ENCODE measurements at regions not wholly inside any gene's neighbourhood (a gene's known extent, or its start where the extent isn't known, plus 50 kb on each side); places are given as distances from the start of the nearest gene placed in this dataset.

DNA sequence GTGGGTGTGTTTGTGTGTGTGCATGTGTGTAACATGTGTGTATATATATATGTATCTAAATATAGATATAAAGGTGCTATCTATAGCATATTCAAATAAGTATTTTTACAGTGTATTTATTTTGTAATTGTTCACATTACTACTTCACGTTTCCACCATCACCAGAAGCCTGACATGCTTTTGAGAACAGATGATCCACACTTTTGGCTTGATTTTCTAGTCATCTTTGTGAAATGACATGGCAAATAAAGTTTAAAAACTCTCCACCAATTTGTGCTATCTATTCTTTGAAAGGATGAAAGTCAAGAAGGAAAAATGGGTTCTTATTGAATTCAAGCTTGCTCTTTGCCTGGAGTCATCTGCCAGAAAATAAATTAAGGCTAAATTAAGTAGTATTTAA is 294.0 kb upstream of the AKR1E2 start:
- no peak for DNase-seq (ENCODE audit: low read depth)

DNA sequence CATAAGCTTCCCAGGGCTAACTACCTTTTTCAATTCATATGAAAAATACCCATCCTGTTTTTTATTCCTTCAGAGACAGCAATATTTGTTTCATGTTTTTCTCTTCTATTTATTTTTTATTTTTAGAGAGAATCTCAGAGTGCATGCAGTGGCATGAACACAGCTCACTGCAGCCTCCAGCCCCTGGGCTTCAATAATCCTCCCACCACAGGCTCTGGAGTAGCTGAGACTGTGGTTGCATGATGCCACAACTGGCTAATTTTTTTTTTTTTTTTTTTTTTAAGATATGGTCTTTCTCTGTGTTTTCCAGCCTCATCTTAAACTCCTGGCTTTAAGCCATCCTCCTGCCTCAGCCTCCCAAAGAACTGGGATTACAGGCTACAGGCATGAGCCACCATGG is 296.7 kb upstream of the AKR1E2 start:
- DNase-seq (ENCODE audit: low read depth), result no peak

DNA sequence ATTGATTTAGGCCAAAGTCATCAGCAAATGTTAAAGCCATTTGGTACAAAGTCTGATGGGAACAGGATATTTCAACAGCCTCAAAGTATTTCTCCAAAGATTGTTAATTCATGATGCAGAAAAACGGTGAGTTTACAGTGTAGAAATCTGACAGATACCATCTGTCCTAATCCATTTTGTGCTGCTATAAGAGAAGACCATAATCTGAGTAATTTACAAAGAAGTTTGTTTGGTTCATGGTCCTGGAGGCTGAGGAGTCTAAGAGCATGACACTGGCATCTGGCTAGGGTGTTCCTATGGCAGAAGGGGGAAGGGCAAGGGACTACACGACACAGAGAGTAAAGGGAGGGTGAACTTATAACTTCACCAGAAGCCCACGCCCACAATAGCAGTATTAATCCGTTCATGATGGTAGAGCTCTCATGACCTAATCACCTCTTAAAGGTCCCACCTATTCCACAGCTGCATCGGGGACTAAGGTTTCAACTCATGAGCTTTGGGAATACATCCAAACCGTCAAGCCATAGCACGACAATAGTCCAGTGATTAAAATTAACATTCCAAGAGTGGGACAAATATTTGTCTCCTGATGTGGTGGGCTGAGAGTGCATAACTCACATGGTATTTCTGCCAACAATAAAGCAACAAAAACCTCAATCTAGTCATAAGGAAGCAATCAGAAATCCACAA is 298.6 kb upstream of the AKR1E2 start:
- DNase-seq (ENCODE audit: low read depth), result peak; percentile 72

DNA sequence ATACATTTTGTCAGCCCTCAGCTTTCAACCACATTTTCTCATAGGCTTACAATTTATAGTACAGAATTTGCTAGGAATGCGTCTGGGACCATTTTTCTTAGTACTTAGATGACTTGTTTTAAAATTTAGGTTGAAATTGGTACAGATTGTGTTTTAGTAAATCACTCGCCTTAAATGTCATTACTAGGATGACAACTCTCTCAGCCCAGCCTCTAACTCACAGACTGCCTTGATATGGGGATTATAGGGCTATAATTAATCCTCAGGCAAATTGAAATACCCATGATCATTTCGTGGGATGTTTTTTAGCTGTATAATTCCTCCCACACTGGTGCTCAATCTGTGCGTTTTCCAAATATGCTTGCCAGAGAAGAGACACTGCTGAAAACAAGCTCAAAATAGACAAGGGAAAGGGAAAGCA is 299.7 kb upstream of the AKR1E2 start:
- DNase-seq (ENCODE audit: low read depth), result no peak

DNA sequence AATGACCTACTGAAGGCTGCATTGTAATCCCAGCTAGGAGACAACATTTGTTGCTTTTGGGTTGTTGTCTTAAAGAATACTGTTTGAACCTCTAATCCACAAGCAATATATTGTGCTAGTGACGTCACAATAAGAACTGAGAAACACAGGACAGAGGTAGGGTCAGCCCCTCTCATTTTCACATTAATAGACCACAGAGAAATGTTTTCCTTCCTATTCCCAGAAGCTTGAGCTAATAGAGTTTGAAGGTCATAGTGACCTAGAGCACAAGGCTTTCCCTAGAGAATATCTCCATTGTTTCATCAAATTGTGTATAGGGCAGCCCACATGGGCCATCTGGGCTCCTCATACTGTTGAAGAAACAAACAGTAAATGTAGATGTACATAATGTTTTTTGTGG is 300.9 kb upstream of the AKR1E2 start:
- DNase-seq (ENCODE audit: low read depth), result no peak

DNA sequence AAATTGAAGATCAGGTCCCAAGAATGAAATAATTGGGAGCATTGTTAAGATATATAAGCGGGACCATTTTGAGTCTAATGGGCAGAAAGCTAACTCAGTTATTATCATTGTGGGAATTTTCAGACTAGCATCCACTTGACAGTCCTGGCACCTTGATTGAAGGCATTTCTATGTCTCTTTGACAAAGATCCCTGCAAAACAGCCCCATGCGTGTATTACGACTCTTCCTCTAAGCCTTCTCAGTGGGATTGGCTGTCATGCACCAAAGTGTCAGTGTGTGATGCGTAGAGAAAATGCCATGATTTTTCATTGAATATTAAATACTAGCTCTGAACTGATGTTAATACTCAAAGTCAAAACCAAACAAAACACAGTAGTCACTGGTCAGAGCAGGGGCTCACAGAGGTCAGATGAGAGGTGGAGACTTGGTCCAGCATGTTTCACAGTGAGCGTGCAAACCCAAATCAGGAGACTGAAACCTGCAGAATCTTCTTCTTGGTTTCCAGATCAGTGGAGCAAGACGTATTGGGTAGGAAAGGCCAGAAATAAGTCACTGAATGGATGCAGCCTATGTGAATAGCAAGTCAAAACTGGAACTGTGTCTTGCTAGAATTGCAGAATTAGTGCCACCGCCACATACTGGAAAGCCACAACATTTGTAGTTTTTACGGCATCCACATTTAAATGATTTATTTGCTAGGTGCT is 303.6 kb upstream of the AKR1E2 start:
- no peak for DNase-seq (ENCODE audit: low read depth)

DNA sequence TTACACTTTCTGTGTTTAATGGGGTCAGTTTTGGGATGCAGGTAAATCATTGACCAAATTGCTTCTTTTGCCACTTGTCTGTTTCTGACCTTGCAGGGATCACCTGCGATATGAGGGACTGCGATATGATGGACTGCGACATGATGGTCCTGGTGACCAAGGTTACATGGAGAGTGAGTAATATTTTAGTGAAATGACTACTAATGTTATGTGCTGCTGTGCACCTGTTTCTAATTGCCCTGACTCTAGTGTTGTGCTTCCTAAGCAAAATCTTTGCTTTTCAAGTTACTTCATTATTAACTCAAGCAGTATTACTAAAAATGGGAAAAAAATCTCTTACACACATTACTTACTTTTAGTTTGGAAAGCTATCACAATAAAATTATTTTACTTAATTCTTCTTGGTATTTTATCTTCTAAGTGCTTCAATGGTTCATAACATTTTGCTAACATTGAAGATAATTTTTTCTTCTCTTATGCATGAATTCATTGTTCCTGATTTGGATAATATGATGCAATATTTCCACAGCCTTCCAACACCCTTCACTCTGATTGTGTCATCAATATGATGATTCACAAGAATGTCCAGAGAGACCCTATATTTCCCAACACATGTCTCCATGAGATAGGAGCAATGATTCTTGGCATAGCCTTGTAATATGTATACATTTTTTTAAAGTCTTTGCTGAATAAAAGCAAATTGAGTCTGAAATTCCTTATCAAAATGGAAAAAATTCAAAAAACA is 306.2 kb upstream of the AKR1E2 start:
- DNase-seq (ENCODE audit: low read depth), result no peak

DNA sequence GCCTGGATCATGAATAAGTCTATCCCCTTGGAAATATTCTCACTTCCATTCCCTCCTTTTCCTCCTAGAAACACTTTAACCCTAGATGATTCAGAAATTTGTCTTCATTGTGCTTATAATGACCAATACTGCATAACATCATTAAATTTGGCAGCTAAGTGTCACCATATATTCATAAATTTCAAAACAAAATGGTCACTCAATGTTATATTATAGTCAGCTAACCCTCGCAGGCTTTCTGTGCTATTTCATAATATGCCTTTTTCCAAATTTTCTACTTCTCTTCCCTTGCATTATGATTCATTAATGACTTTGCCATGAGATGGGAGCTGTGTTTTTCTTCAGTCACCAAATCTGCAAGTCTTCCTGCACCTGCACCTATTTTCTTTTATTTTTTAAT is 308.3 kb upstream of the AKR1E2 start:
- DNase-seq (ENCODE audit: low read depth), result no peak

DNA sequence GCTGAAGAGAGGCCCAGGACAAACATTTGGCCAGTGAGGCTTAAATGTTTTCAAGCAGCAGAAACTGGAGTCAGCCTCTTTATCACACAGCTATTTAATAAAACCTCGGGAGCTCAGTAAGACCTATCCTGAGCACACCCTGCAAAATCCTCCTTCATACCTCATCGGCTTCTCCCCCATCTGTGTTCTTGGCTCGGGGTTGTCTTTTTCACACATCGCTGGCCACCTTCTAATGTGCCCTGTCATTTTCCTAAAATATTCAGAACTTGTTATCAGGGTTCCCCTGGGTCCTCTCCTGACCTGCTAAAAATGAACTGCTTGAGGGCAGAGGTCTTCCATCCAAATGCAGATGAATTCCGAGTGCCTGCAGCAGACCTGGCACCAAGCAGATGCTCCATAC is 310.3 kb upstream of the AKR1E2 start:
- DNase-seq (ENCODE audit: low read depth), result no peak

DNA sequence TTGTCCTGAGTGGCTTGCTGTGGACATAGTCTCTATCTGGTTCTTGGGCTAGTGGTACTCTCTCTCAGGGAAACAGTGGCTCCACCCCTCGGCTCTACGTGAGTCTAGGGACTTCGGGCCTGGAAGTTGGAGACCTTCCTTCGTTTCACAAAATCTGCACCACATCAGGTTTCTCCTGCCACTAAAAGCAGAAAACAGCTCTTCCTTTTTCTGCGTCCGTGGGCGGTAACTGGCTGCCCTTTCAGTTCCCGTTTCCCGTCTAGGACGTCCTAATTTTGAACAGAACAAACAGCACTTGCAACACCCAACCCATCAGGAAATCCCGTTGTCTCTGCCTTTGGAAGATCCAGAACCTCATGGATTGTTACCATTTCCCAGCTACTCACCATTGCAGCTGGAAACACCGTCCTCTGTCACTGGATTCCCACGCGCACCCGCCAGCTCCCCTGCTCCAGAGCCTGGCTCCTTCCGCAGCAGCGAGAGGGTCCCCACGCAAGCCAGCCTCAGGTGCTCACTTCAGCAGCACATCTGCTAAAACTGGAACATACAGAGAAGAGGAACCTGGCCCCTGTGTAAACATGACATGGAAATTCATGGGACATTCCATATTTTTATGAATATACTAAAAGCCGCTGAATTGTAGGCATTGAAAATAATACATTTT is 311.4 kb upstream of the AKR1E2 start:
- DNase-seq (ENCODE audit: low read depth), result no peak

DNA sequence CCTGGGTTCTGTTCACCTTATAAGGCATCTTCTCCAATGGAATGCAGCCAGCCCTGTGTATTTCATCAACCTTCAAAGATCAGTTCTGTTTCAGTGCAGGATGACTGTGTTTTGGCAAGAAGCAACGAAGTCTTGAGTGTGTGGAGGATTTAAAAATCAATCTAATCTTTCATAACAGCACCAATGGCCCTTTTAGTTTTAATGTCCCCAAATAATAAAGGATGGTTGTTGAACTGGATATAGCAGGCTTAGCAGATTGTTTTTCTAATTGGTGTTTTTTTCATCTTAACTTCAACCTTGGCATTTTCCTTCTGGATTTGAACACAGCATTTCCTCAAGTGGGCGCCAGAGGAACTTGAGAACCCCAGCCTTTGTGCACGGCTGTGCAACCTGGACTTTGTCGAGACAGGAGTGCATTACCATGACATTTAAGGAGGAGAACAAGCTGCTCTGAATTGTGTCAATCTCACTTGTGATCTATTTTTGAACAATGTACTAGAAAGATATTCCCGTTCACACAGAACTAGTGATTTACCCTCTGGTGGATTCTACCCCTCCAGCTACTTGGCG is 313.3 kb upstream of the AKR1E2 start:
- DNase-seq (ENCODE audit: low read depth), result peak; percentile 61

DNA sequence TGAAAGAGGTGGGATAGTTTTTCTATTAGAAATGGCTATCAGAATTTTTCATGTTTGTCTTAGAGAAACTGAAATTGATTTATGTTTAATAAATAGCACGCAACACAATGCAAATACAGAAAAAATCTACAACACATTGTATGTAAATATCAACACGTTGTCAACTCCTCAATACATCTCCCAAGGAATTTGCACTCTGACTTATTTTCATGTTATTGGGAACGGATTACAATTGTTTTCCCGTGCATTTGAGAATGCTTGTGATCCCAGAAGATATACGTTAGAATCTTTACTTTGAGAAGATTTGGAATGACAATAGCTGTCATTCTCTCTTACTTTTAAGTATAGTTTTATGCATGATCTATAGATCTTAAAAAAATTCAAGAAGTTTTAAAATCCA is 313.8 kb upstream of the AKR1E2 start:
- DNase-seq (ENCODE audit: low read depth), result no peak

DNA sequence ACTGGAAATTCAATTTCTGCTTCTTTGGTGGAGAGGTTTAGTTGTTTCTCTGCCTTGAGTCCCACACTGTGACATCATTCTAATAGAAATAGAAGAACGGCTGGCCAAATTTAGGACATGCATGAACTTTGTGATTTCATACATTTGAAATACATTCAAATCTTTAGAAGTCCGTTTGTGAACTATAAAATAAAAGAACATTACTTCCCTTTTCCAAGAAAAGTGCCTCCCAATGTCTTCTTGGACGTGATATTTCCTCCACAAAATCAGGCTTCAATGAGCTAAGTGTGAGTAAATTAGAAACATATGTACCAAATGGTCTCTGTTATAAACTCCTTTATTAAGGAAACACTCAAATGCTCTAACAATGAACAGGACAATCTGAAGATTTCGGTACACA is 314.5 kb upstream of the AKR1E2 start:
- DNase-seq (ENCODE audit: low read depth), result no peak

DNA sequence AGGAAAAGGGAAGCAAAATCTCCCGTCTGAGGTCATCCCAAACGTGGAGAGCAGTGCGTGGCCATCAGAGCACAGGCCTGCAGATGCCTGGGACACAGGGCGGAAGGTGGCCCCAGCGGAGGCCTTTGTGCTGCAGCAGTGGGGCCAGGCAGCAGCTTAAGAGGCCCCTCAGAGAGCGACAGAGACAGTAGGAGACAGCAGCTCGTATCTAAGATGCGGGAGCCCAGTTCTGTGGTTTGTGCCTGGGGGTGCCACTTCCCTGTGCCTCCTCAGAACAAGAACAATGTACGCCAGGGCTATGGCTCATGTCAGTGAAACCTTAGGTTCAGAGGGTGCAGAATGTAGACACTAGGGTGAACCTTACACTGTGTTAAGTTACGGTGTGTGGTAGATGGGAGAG is 316.6 kb upstream of the AKR1E2 start:
- no peak for DNase-seq (ENCODE audit: low read depth)

DNA sequence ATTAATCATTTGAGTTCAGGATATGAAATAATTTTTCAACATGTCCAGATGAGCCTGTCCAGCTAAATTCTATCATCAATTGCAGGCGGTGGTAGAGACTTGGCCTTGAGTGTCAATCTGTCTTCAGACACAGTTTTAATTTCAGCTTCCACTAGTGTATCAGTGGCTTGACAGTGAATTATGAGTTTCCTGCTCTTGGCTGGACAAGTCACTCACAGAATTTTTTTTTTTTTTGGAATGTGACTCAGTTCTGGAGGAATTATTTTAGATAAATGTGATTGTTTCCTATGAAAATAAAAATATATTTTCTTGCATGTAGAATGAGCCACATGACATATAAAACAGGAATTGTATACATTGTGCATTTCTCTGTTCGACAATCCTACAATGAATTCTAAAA is 319.9 kb upstream of the AKR1E2 start:
- peak; percentile 5 for DNase-seq (ENCODE audit: low read depth)

DNA sequence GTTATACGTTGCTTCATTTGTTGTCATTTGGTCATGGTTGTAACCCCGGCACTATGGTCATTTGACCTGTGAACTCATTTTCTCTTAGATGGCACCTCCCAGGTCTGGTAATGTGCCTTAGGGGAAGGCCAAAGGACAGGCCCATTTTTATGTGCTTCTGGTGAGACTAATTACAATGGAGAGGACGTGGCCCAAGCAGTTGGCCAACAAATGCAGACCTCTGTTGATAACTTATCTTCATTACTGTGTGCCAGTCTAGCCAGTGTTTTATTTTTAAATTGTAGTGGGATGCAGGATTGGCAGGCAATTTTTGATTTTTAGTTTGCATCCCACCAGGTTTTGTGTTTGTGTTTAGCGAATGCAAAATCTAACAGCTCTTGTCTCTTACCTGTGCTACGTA is 321.5 kb upstream of the AKR1E2 start:
- no peak for DNase-seq (ENCODE audit: low read depth)

DNA sequence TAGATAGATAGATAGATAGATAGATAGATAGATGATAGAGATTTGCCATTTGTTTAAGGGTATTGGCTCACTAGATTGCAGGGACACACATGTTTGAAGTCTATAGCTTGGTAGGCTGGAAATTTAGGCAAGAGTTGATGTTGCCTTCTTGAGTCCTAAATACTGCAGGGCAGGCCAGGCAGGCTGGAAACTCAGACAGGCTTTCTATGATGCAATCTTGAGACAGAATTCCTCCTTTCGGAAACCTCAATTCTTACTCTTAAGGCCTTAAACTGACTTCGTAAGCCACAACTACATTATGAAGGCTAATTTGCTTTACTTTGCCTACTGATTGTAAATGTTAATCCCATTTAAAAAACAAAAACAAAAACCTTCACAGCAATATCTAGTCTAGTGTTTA is 322.9 kb upstream of the AKR1E2 start:
- DNase-seq (ENCODE audit: low read depth), result no peak

DNA sequence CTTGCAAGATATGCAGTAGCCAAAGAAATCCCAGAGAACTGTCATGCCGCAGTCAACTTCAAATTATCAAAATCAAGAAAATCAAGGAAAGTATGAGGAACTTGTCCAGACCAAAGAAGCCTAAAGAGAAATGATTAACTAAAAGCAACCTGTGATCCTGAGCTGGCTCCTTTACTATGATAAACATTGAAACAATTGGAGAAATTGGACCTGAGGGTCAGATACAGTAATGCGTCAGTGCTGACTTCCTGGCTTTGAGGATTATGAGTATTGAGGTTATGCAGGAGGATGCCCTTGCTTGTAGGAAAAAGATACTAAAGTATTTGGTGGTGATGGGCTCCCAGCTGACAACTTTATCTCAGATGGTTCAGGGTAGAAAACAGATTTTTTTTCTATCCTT is 324.7 kb upstream of the AKR1E2 start:
- DNase-seq (ENCODE audit: low read depth), result peak; percentile 7

DNA sequence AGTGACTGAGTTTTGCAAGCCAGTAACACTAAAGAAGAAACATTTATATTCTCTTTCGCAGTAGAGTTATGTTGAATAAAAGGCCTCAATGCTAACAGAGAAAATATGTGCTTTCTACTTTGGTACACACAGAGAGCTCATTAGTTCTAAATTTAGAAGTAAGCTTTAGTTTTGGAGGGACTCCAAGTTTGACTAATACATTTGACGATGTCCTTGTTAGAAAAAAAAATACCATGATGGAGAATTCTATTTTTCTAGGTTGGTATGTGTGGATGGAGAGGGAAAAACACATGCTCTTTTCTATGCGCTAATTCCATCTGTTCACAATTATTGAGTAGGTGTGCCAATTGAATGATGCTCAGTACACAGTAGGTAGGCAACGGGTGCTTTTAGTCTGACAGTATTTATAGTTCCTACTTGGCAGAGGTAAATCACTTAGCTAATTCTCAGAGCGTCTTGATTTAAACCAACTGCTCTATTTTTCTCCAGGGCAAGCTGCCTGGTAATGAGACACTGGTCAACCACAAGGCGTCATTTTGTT is 327.2 kb upstream of the AKR1E2 start:
- peak; percentile 75 for DNase-seq (ENCODE audit: low read depth)

DNA sequence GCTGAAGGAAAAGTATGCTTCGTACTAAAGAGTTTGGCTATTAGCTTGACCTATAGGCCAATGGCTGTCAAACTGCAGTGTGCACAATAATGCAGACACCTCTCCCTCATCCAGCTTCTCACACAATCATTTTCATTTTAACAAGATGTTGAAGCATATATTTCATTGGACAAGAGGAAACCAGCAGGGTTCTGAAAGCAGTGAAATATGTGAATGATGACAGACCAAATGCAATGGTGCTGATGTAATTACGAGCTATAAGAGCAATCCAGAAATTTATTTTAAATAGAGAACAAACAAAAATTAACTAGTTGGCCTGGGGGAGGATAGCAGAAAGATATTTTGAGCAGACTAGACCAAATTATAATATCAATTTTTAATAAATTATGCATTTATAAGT is 331.5 kb upstream of the AKR1E2 start:
- no peak for DNase-seq (ENCODE audit: low read depth)

DNA sequence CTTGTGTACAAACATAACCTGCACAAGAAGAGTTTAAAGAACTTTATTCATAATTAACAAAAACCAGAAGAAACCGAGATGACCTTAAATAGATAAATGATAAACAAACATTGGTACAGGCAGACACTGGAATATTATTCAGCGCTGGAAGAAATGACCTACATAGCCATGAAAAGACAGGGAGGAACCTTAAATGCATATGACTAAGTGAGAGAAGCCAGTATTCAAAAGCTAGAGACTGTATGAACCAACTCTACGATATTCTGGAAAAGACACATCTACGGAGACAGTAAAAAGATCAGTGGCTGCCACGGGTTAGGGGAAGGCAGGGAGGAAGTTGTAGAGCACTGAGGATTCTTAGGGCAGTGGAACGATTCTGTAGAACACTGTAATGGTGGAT is 333.8 kb upstream of the AKR1E2 start:
- DNase-seq (ENCODE audit: low read depth), result no peak

DNA sequence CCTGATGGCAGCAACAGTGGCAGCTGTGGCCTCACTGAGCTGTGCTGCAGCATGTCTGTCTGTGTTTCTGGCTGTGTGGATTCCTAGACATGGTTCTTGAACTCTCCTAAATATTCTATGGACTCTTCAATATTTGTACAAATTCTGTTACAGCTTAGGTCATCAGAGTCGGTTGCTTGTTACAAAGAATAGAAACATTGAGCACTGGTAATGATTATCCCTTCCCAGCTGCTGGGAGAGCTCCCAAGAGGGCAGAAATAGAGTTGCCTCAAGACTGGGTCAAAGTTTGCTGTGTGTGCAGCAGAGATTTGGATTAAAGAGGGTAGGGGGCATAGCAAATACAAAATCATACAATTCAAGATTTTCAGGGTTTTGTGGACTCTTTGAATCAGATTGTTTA is 337.1 kb upstream of the AKR1E2 start:
- no peak for DNase-seq (ENCODE audit: low read depth)
